ENCODE measurements at regions not wholly inside any gene's neighbourhood (a gene's known extent, or its start where the extent isn't known, plus 50 kb on each side); places are given as distances from the start of the nearest gene placed in this dataset.

- Histone ChIP-seq H4K20me1 (ENCODE audit: insufficient read depth) (no peaks in the 10 kb centered on the region), H3K9ac (ENCODE audit: low read length) (no peak overlapping the region), H3K9me3 (ENCODE audit: control insufficient read depth in 1 of 2, insufficient read depth in 1 of 2, low read depth in 1 of 2, low read length in 2 of 2) (peaks cover 20 to 50% of the 10 kb centered on the region in 2 experiments; a peak in 3 of 4 replicates), H3K9me2 (ENCODE audit: insufficient read depth) (no peaks in the 10 kb centered on the region), H3K36me3 (ENCODE audit: control insufficient read depth in 1 of 2, insufficient read depth in 2 of 2, low read length in 2 of 2) (no peaks in the 10 kb centered on the region), H3K4me3 (replicated peaks in 1 of 2; ENCODE audit: low read depth in 1 of 2, low read length in 2 of 2) (no peak overlapping the region), H2AFZ (ENCODE audit: low read depth, low read length, poor library complexity, severe bottlenecking) (no peak overlapping the region), H3K27ac (ENCODE audit: low read depth, low read length) (no peak overlapping the region), H3K27me3 (ENCODE audit: insufficient read depth, low read length) (no peaks in the 10 kb centered on the region), H3K4me1 (ENCODE audit: control insufficient read depth in 1 of 2, insufficient read depth in 2 of 2, low read length in 2 of 2) (no peaks in the 10 kb centered on the region), H3K4me2 (ENCODE audit: low read length) (no peak overlapping the region), H3K79me2 (ENCODE audit: insufficient read depth, low read length) (no peaks in the 10 kb centered on the region)
- RAD21 ChIA-PET (ENCODE audit: low non-redundant PET in 1 of 2, low total read pairs in 2 of 2, uncharacterized antibody in 2 of 2, unreplicated experiment in 2 of 2): no interaction called here
- intact Hi-C loops (cut with micrococcal nuclease): no loop called here
- TF ChIP-seq ELF1 (IDR thresholded peaks at IDR 0.05; ENCODE audit: borderline replicate concordance, low read depth) (no peak), JUND (IDR thresholded peaks at IDR 0.05) (no peak), FOSL1 (IDR thresholded peaks at IDR 0.05; ENCODE audit: low read depth) (no peak)
- TF ChIP-seq, protein P1, sequence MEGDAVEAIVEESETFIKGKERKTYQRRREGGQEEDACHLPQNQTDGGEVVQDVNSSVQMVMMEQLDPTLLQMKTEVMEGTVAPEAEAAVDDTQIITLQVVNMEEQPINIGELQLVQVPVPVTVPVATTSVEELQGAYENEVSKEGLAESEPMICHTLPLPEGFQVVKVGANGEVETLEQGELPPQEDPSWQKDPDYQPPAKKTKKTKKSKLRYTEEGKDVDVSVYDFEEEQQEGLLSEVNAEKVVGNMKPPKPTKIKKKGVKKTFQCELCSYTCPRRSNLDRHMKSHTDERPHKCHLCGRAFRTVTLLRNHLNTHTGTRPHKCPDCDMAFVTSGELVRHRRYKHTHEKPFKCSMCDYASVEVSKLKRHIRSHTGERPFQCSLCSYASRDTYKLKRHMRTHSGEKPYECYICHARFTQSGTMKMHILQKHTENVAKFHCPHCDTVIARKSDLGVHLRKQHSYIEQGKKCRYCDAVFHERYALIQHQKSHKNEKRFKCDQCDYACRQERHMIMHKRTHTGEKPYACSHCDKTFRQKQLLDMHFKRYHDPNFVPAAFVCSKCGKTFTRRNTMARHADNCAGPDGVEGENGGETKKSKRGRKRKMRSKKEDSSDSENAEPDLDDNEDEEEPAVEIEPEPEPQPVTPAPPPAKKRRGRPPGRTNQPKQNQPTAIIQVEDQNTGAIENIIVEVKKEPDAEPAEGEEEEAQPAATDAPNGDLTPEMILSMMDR (IDR thresholded peaks at IDR 0.05 in 2 of 3, conservative IDR thresholded peaks at IDR 0.05 in 1 of 3; ENCODE audit: borderline replicate concordance in 1 of 3, insufficient read depth in 1 of 3, low read depth in 2 of 3, low read length in 2 of 3): no peak
- TF ChIP-seq, protein P2, sequence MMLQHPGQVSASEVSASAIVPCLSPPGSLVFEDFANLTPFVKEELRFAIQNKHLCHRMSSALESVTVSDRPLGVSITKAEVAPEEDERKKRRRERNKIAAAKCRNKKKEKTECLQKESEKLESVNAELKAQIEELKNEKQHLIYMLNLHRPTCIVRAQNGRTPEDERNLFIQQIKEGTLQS (IDR thresholded peaks at IDR 0.05): no peak
- ATAC-seq (no peak), DNase-seq (ENCODE audit: low read depth, low spot score) (no peak)
- POLR2A ChIA-PET: no interaction called here
- CTCF ChIA-PET: no interaction called here
- no TSS peak for BruUV-seq (replicated peaks)
These were observed 960.2 kb downstream of the SQOR start for GRCh38 chr15:46595016-46595415.

DNA sequence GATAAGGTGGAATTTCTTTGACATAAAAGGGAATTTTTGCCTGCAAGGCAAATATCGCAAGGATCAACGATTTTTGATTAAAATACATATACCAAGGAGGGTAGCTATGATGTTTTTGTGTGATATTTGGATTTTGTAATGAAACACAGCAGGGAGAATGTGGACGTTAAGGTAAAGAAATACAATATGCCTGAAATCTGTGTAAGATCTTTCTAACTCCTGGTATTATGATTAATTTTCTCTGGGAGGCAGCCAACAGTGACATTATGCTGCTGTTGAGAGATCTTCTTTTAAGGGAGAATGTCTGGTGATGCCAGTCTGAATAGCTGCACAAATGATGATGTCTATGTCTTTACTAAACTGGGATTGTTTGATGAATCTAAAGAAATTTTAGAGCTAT is 972.2 kb downstream of the SQOR start:
- Histone ChIP-seq H3K4me2 (ENCODE audit: low read length) (no peak overlapping the region), H2AFZ (ENCODE audit: low read depth, low read length, poor library complexity, severe bottlenecking) (no peak overlapping the region), H3K9me3 (ENCODE audit: control insufficient read depth in 1 of 2, insufficient read depth in 1 of 2, low read depth in 1 of 2, low read length in 2 of 2) (peaks cover 4 to 31% of the 10 kb centered on the region in 2 experiments; a peak in 2 of 4 replicates), H3K36me3 (ENCODE audit: control insufficient read depth in 1 of 2, insufficient read depth in 2 of 2, low read length in 2 of 2) (no peaks in the 10 kb centered on the region), H3K4me3 (replicated peaks in 1 of 2; ENCODE audit: low read depth in 1 of 2, low read length in 2 of 2) (no peak overlapping the region), H3K9me2 (ENCODE audit: insufficient read depth) (no peaks in the 10 kb centered on the region), H3K9ac (ENCODE audit: low read length) (no peak overlapping the region), H3K4me1 (ENCODE audit: control insufficient read depth in 1 of 2, insufficient read depth in 2 of 2, low read length in 2 of 2) (no peaks in the 10 kb centered on the region), H3K27ac (ENCODE audit: low read depth, low read length) (no peak overlapping the region), H3K27me3 (ENCODE audit: insufficient read depth, low read length) (no peaks in the 10 kb centered on the region), H4K20me1 (ENCODE audit: insufficient read depth) (no peaks in the 10 kb centered on the region), H3K79me2 (ENCODE audit: insufficient read depth, low read length) (no peaks in the 10 kb centered on the region)
- DNase-seq (ENCODE audit: low read depth, low spot score): no peak
- TF ChIP-seq EGR1 (IDR thresholded peaks at IDR 0.05; ENCODE audit: low read depth) (no peak), POLR2AphosphoS5 (IDR thresholded peaks at IDR 0.05; ENCODE audit: low read depth, low read length) (no peak), YY1 (IDR thresholded peaks at IDR 0.05; ENCODE audit: extremely low read depth, insufficient replicate concordance, low read depth, low read length) (no peak), ZFX (IDR thresholded peaks at IDR 0.05) (no peak)
- RAD21 ChIA-PET (ENCODE audit: low non-redundant PET in 1 of 2, low total read pairs in 2 of 2, uncharacterized antibody in 2 of 2, unreplicated experiment in 2 of 2): no interaction called here
- ATAC-seq: no peak
- CTCF ChIA-PET: no interaction called here
- intact Hi-C loops (cut with micrococcal nuclease): no loop called here
- BruUV-seq (replicated peaks): no TSS peak
- POLR2A ChIA-PET: no interaction called here

Measured in HCT116 (cell line).